Activated T-helper 2 cell treated with anti-CD3 and anti-CD28 coated beads, Interferon-gamma antibody, Interleukin-2, Interleukin-4, amounts not matched to agents 10 μg/mL and 5 μg/mL and 100 μg/mL, durations not matched to agents 14 hours and 24 hours and 36 hours (primary cell): ENCODE measurements at regions not wholly inside any gene's neighbourhood (a gene's known extent, or its start where the extent isn't known, plus 50 kb on each side); places are given as distances from the start of the nearest gene placed in this dataset.

Experiments used
- DNase-seq: peaks from one replicate; pipeline ENCODE4 v3.0.0; 2021; ENCODE audit warnings: low spot score
- H3K27ac Mint-ChIP-seq: one replicate; pipeline ENCODE4 v1.8.0; 2021; ENCODE audit warnings: mixed read lengths
- H3K27me3 Mint-ChIP-seq: one replicate; pipeline ENCODE4 v1.8.0; 2021; ENCODE audit warnings: low read depth, mixed read lengths
- H3K36me3 Mint-ChIP-seq: one replicate; pipeline ENCODE4 v1.8.0; 2021; ENCODE audit warnings: low read depth, mixed read lengths
- H3K4me1 Mint-ChIP-seq: one replicate; pipeline ENCODE4 v1.8.0; 2021; ENCODE audit warnings: low read depth, mixed read lengths
- H3K4me3 Mint-ChIP-seq: one replicate; pipeline ENCODE4 v1.8.0; 2021; ENCODE audit warnings: low read depth, mild to moderate bottlenecking, moderate library complexity, mixed read lengths
- H3K9me3 Mint-ChIP-seq: one replicate; pipeline ENCODE4 v1.8.0; 2021; ENCODE audit warnings: mixed read lengths
- intact Hi-C: fragments of 100-400 bp; cut with micrococcal nuclease; formaldehyde crosslinking; loops from one replicate; pipeline ENCODE4 v1.15.1; 2023

DNA sequence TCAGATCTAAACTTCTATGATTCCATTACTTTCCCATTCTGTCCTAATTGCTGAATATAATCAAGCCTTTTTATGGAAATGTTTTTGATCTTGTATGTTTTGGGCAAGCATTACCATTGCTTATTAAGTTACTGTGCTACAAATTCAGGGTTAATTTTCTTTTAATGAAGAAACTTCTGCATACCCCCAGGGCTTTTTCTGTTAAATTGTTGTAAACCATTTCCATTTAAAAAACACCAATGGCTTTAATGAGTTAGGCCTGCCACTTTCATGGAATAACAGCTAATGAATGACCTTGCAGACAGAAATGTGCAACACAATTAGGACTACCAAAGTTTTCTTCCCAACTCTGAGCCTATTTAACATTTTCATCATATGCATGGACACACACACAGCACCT, 150.0 kb downstream of the DIPK2A start:
- no peak overlapping the region for H3K27ac Mint-ChIP-seq
- intact Hi-C loops = no loop called here
- no peaks in the 10 kb centered on the region for H3K9me3 Mint-ChIP-seq
- no peaks in the 10 kb centered on the region for H3K4me1 Mint-ChIP-seq
- H3K36me3 Mint-ChIP-seq = no peaks in the 10 kb centered on the region
- no peak for DNase-seq
- H3K4me3 Mint-ChIP-seq = no peak overlapping the region
- no peaks in the 10 kb centered on the region for H3K27me3 Mint-ChIP-seq

DNA sequence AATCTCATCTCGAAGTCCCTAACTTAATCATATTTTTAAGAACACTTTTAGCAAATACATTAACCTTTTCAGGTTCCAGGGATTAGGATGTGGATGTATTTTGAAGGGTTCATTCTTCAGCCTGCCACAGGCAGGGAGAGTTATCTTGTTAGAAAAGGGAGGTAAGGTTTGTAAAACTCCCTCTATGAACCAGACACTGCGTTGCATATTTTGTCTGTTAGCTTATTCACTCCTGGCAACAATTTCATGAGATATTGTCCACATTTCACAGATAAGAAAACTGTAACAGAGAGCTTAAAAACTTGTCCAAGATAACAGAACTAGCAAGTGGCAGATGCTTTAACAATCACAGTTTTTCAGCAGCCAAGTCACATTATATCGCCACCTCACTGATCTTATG, 155.4 kb downstream of the DIPK2A start:
- Mint-ChIP-seq H3K4me1 (no peaks in the 10 kb centered on the region), H3K4me3 (no peak overlapping the region), H3K27ac (no peak overlapping the region), H3K27me3 (no peaks in the 10 kb centered on the region), H3K36me3 (no peaks in the 10 kb centered on the region), H3K9me3 (no peaks in the 10 kb centered on the region)
- DNase-seq = no peak
- intact Hi-C loops = no loop called here

DNA sequence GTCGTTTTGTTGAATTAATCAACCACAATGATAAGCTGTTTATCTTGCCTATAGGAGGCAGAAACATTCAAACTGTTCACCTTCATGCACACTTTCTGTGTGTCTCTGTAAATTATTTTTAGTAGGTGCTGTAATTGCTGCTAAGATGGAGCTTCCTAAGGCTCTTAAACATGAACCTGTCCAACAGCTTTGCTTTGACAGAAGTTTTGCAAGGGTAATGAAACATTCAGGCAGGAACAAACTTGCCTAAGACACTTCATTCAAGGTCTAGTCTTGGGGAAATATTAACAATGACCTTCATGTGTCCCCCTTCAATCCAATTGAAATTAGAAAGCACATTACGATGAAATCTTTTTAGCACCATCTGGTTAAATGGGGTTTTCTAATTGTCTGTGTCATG, 156.1 kb downstream of the DIPK2A start:
- intact Hi-C loops = no loop called here
- H3K27ac Mint-ChIP-seq = no peak overlapping the region
- no peaks in the 10 kb centered on the region for H3K9me3 Mint-ChIP-seq
- H3K36me3 Mint-ChIP-seq = no peaks in the 10 kb centered on the region
- H3K4me1 Mint-ChIP-seq = no peaks in the 10 kb centered on the region
- no peak overlapping the region for H3K4me3 Mint-ChIP-seq
- no peaks in the 10 kb centered on the region for H3K27me3 Mint-ChIP-seq
- DNase-seq = no peak

DNA sequence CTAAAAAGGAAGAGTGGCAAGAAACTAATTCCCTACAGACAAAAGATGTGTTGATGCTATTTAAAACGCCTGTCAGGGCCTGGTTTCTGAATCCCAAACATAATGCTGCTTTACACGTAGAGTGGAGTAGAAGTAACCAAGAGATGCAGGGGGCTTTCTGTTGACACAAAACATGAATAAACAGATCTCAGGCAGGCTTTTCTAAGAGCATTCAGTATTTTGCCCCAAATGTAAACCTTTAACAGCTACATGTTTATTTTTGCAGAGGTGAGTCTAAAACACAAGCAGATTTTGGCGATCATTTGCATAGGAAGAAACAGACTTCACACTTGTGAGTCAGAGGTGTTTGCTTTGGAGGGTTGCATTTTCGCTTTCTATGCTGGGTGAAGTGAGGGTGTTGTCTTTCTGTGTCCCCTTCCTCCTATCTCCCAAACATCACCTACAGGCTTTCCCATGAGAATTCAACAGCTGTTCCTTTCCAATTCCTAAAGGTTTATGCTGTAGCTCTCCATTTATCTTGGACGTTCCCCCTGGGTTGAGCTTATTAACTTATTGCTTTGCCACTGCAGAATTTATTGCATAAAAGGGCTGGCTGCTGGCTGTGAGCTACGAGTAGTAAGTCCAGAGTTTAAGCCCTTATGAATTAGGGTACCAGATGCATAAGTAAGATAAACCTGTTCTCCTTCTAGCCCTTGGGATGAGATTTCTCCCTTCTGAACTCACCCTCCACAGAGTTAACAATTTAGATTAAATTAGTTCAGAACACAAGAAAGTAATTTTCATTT, 156.7 kb downstream of the DIPK2A start:
- no peak for DNase-seq
- intact Hi-C loops = no loop called here
- Mint-ChIP-seq H3K27ac (no peak overlapping the region), H3K4me1 (no peaks in the 10 kb centered on the region), H3K27me3 (no peaks in the 10 kb centered on the region), H3K4me3 (no peak overlapping the region), H3K36me3 (no peaks in the 10 kb centered on the region), H3K9me3 (no peaks in the 10 kb centered on the region)

DNA sequence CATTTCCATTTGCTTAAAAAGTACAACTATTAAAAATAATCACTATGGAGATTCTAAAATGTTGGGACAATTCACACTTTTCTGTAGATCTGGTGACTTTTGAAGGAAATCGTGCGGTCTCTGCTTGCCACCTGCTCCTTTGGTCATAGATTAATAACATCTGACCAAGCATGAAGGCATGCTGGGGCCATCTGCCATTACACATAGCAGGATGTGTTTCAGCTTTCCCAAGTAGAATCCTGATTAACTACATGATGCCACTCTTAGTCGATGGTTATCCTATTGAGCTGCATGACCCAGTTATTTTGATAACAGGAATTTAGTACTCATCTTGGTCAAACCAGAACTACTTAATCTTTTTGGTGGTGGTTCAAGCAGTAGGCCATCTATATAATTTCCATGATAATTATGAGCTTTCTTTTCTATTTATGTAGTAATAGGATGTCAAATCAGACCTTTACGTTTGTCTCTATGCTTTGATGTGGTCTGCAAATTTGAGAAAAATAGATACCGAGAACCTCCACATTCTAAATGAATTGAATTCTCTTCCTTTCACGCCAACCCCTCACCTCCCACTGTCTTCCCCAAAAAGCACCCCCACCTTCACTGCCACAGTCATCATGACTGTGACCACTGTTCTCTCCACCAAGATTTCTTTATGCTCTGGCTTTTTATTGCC, 158.1 kb downstream of the DIPK2A start:
- no peak overlapping the region for H3K4me3 Mint-ChIP-seq
- no peak for DNase-seq
- H3K4me1 Mint-ChIP-seq = no peaks in the 10 kb centered on the region
- H3K36me3 Mint-ChIP-seq = no peaks in the 10 kb centered on the region
- H3K27ac Mint-ChIP-seq = no peak overlapping the region
- intact Hi-C loops = no loop called here
- no peaks in the 10 kb centered on the region for H3K9me3 Mint-ChIP-seq
- H3K27me3 Mint-ChIP-seq = no peaks in the 10 kb centered on the region

DNA sequence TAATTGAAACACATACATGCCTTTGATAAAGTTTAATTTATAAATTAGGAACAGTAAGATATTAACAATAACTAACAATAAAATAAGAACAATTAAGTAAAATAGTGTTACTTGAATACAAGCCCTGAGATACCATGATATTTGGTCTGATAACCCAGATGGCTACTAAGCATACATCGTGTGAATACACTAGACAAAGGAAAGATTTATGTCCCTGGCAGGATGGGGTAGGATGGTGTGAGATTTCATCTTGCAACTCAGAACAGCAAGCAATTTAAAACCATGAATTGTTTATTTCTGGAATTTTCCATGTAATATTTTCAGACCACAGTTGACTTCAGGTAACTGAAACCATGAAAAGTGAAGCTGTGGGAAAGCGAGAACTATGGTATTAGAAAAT, 169.5 kb downstream of the DIPK2A start:
- Mint-ChIP-seq H3K27me3 (no peaks in the 10 kb centered on the region), H3K4me1 (no peaks in the 10 kb centered on the region), H3K4me3 (no peak overlapping the region), H3K27ac (no peak overlapping the region), H3K9me3 (no peaks in the 10 kb centered on the region), H3K36me3 (no peaks in the 10 kb centered on the region)
- DNase-seq = no peak
- intact Hi-C loops = no loop called here

DNA sequence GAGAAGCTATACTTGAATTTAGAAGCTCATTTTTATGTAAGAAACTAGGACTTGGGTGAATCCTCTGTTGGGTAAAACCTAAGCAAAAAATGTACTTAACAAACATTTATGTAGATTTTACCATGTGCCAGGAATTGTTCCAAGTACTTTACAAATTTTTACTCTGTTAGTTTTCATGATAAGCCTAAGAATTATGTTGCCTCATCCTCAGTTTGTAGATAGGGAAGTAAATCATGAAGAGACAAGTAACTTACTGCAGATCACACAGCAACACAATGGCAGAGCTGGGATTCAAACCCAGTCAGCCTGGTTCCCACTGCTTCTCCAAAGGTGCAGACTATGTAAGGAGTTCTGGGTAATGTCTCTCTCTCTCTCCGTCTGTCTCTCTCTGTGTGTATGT, 169.9 kb downstream of the DIPK2A start:
- no peaks in the 10 kb centered on the region for H3K36me3 Mint-ChIP-seq
- no peak overlapping the region for H3K4me3 Mint-ChIP-seq
- intact Hi-C loops = no loop called here
- no peaks in the 10 kb centered on the region for H3K9me3 Mint-ChIP-seq
- no peaks in the 10 kb centered on the region for H3K4me1 Mint-ChIP-seq
- no peaks in the 10 kb centered on the region for H3K27me3 Mint-ChIP-seq
- no peak for DNase-seq
- no peak overlapping the region for H3K27ac Mint-ChIP-seq

DNA sequence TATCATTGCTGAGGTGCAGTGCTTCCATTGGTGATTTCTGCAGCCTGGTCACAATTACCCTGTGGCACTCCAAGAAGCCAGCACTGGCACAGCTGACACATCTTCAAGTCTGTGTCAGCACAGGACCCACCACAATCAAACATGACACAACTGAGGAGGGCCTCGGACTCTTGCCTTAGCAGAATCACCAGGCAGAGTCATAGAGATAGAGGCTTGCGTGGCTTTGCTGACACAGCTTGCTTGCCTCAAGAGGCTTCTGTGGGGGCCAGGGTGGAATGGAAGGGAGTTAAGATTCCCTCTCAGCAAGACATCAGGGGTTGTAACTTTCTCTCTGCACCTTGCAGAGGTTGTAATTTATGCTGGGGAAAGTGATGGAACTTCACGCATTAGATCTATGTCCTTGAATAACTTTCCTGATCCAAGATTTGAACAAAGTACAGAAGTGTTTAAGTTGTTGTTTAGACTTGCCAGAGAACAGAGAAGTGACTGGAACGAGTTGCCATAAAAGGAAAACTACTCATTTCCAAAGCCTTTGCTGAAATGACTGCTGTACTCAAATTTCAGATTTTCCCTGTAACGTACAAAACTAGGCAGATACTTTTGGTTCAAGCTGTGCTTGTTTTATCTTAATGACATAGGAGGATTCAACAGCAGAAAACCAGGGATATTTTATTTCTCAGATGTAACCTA, 170.7 kb downstream of the DIPK2A start:
- DNase-seq = no peak
- Mint-ChIP-seq H3K4me3 (no peak overlapping the region), H3K27me3 (no peaks in the 10 kb centered on the region), H3K36me3 (no peaks in the 10 kb centered on the region), H3K4me1 (no peaks in the 10 kb centered on the region), H3K9me3 (no peaks in the 10 kb centered on the region), H3K27ac (no peak overlapping the region)
- intact Hi-C loops = no loop called here

DNA sequence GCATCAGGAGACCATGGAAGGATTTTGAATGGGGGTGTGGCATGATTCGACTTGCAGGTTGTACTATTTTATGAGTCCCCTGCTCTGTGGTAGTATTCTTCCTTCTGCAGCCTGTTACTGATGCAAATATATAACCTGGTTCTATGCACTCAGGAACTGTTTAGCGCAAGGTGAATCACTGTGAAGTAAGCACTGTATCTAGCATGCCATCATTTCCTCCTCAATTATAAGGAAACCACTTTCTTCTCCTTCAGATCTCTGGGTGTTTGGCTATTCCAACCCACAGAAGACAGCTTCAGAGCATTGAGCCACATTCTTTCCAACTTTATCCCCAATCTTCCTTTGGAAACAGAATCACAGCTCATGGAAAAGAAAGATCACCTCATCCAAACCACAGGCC, 176.7 kb downstream of the DIPK2A start:
- no peaks in the 10 kb centered on the region for H3K9me3 Mint-ChIP-seq
- no peaks in the 10 kb centered on the region for H3K27me3 Mint-ChIP-seq
- no peak overlapping the region for H3K27ac Mint-ChIP-seq
- no peak for DNase-seq
- intact Hi-C loops = no loop called here
- no peaks in the 10 kb centered on the region for H3K4me1 Mint-ChIP-seq
- no peak overlapping the region for H3K4me3 Mint-ChIP-seq
- H3K36me3 Mint-ChIP-seq = no peaks in the 10 kb centered on the region

DNA sequence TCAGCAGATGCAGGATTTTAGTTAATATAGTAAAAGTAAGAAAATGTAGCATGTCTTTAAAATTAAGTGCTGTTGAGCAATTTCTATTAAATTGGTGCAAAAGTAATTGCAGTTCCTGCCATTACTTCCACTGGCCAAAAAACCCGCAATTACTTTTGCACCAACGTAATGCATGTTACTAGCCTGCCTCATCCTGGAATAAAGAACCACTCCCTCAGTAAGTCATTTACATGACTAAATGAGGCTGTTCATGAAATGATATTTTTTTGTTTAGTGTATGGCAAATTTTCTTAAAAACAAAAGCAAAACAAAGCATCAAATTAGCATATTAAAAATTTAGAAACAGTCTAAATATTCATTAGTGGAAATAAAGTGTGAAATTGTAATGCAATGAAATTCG, 180.4 kb downstream of the DIPK2A start:
- intact Hi-C loops = no loop called here
- Mint-ChIP-seq H3K9me3 (no peaks in the 10 kb centered on the region), H3K27ac (no peak overlapping the region), H3K4me1 (no peaks in the 10 kb centered on the region), H3K4me3 (no peak overlapping the region), H3K36me3 (no peaks in the 10 kb centered on the region), H3K27me3 (no peaks in the 10 kb centered on the region)
- DNase-seq = no peak

DNA sequence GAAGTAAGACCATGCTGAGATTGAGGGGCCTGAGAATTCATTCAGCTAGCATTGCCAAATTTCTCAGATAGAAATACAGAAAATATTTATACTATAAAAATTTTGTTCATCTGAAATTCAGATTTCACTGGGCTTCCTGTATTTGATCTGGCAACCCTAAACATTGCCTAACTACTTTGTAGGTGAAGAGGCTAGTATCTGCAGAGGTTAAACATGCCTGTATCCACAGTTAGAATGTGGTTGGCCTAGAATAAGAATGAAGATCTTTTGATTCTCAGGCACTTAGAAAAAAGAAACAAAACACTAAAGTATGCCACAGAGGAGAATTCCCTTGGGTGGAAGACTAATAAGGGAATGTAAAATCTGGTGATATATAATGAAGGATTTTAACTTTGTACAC, 189.0 kb downstream of the DIPK2A start:
- Mint-ChIP-seq H3K4me1 (no peaks in the 10 kb centered on the region), H3K9me3 (no peaks in the 10 kb centered on the region), H3K27ac (no peak overlapping the region), H3K4me3 (no peak overlapping the region), H3K36me3 (no peaks in the 10 kb centered on the region), H3K27me3 (no peaks in the 10 kb centered on the region)
- no peak for DNase-seq
- intact Hi-C loops = no loop called here

DNA sequence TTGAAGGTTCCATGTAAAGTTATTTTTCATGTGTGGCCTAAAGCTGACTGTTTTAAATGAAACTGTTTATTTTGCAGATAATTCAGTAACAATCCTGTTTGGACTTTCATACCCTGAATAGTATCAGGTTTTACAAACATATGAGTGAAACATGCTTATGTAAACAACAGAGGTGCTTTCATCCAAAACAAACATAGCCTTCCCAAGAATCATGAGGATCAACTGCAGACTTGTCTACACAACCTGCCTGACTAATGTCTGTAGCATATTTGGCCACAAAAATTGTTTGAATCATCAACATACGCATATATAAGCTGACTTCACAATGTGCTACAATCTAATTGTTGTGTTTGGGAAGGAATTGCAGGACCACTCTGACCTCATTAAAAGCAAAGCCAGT, 190.4 kb downstream of the DIPK2A start:
- Mint-ChIP-seq H3K27ac (no peak overlapping the region), H3K4me1 (no peaks in the 10 kb centered on the region), H3K4me3 (no peak overlapping the region), H3K36me3 (no peaks in the 10 kb centered on the region), H3K27me3 (no peaks in the 10 kb centered on the region), H3K9me3 (no peaks in the 10 kb centered on the region)
- intact Hi-C loops = no loop called here
- no peak for DNase-seq

DNA sequence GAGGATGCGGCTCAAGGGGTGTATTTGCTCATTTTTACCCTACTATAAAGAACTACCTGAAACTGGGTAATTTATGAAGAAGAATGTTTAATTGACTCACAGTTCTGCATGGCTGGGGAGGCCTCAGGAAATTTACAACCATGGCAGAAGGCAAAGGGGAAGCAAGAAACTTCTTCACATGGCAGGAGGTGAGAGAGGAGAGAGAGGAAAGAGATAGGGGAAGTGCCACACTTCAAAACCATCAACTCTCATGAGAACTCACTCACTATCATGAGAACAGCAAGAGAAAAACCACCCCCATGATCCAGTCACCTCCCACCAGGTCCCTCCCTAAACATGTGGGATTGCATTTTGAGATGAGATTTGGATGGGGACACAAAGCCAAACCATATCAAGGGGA, 192.7 kb downstream of the DIPK2A start:
- intact Hi-C loops = no loop called here
- no peak overlapping the region for H3K4me3 Mint-ChIP-seq
- no peaks in the 10 kb centered on the region for H3K4me1 Mint-ChIP-seq
- no peak for DNase-seq
- H3K36me3 Mint-ChIP-seq = no peaks in the 10 kb centered on the region
- H3K27me3 Mint-ChIP-seq = no peaks in the 10 kb centered on the region
- no peak overlapping the region for H3K27ac Mint-ChIP-seq
- H3K9me3 Mint-ChIP-seq = no peaks in the 10 kb centered on the region
